ENCODE measurements at regions not wholly inside any gene's neighbourhood (a gene's known extent, or its start where the extent isn't known, plus 50 kb on each side); places are given as distances from the start of the nearest gene placed in this dataset.

DNA sequence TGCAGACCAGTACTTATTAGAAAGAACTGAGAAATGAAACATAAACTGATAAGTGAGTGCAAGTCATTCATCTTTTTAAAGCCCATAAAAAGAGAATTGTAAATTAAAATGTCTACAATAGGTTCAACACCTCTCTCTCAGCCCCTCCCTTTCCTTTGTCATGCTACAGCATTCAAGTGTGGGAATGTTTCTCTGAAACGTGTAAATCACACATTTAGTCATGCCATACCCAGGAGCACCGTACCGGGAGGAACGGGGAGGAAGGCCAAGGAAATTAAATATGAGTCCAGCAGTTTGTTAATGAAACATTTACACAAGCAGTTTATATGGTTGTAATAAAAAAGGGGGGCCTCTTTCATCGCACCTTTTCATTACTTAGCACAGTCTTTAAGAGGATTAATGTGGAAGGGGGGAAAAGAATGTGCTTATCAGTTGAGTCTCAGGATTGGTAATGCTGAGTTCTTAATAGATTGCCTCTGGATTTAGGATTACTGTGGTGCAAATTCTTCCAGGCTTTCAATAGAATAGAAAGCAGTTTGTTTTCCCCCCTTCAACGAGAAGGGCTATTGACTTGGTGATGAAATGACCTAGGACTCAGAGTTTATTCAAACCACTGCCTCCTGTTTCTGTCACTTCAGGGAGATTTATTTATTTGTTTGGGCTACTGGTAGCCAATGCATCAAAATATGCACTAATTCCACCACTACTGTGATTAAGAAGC, 176.0 kb upstream of the ZNF608 start:
- no peak for DNase-seq (ENCODE audit: low read depth, low spot score)

DNA sequence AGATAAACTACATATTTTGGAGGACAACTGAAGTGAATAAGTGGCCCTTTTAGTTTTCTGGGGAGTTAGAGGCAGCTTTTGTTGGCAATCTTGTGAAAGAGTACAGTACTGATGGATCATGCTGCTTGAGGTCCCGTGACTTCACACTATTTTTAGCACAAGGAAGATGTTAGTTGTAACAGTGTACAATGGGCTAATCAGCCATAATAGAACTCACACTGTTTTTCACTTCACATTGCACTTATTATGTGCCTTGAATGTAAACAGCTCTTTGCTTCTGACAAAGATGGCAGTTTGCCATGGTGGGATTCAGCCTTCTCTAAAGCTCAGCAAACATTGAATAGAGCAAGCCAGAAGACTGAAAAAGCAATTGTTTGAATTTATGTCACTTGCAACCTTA, 176.7 kb upstream of the ZNF608 start:
- no peak for DNase-seq (ENCODE audit: low read depth, low spot score)

DNA sequence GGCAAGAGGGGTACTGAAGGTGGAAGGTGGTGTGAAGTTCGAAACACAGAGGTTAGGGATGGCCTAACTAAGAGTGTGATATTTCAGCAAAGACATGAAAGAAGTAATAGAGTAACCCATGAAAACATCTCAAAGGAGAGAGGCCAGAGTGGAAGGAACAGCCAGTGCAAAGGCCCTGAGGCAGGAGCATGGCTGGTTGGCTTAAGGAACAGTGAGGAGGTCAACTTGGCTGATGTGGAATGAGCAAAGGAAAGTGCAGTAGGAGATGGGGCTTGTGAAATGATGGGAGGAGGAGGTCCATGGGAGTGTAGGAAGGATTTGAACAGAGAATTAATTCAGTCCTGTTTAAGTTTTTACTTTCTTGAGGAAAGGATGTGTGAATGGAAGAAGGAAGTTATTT, 178.3 kb upstream of the ZNF608 start:
- DNase-seq (ENCODE audit: low read depth, low spot score) = no peak

DNA sequence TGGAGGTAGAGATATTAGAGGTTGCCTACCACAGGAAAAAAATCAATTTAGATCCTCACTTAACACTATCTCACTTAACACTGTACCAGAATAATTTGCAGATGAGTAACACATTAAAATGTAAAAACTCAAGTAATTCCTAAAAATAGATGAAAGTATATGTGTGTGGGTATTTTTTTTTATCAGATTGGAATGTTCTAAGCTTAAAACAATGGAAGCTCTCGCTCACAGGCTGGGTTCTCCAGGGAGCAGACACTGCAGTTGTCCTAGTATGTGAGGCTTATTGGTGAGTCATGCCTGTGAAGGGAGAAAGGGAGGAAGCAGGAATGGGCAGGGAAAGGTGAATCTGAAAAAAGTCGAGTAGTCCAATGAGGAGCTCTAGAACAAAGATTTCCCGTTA, 181.3 kb upstream of the ZNF608 start:
- no peak for DNase-seq (ENCODE audit: low read depth, low spot score)

DNA sequence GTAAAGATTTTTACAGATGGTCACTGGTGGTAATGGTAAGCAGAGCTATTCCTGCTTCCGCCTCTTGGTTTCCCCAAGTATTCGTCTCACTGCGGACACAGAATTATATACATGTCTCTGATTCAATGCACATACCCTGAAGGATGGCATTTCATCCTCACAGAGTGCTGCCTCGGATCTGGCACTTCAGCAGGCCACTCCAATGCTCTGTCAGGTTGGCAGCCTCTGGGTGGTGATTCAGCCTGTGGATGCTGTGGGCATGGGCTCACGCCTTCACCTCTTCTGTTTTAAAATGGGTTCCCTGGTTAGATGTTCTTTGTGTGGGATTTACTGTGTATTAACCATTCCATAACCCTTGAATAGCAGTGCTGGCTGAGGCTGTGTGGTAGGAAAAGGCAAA, 182.6 kb upstream of the ZNF608 start:
- DNase-seq (ENCODE audit: low read depth, low spot score) = no peak

DNA sequence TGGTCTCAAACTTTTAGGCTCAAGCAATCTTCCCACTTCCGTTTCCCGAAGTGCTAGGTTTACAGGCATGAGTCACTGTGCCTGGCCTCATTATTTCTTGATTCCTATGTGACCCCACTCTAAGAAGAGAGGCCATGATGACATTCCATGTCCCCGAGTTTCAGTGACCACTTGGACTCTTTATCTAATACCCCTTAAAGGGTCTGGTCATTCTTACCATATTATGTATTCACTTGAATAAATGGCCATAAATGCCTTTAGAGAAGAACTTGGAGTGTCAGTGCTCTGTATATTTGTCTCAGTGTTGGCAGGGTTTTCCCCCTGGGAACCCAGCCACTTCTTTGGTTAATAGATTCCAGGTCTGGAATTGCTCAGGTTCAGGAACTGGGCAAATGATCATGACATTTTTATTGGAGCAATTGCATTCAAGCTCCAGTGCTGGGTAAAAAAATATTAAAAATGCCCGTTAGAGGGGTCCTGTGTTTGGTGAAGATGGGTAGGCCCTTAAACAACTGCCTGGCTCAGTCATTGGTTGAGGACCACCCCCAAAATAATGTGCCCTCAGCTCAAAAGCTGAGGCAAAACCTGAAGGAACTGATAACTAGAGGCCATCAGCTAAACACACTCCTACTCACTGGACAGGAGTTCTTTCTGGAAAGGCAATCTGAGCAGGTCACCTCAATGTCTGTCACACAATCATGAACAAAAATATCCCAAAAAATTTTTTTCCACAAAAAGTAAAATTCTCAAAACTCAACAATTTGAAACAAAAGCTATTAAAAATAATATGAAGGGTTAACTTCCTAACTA, 186.6 kb upstream of the ZNF608 start:
- DNase-seq (ENCODE audit: low read depth, low spot score) = no peak

DNA sequence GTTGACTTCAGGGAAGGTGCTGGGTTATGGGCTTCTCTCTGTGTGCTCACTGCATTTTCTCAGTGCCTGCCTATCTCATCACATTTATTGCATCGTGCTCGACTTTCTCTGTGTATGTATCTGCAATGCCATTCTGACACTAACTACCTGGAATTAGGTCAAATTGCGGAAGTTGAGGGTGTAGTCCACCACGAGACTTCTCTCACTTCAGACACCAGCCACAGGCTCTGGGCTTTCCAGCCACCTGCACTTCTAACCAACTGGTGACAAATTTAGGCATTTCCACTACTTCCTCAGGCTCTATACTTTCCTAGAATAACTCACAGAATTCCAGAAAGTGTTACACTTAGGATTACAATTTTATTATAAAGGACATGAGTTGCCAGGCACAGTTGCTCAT, 188.6 kb upstream of the ZNF608 start:
- no peak for DNase-seq (ENCODE audit: low read depth, low spot score)

DNA sequence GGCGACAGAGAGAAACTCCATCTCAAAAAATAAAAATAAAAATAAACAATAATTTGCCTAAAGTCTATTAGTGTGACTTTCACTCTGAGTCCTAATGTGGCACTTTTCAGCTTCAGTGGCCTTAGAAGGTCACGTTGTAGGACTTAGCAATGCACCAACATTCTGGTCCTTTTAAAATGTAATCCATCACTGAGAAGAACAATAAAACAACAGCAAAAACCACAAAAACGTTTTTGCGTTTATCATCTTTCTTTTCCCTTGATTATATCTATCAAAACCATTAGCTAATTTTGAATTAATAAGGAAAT, 190.1 kb upstream of the ZNF608 start:
- no peak for DNase-seq (ENCODE audit: low read depth, low spot score)

DNA sequence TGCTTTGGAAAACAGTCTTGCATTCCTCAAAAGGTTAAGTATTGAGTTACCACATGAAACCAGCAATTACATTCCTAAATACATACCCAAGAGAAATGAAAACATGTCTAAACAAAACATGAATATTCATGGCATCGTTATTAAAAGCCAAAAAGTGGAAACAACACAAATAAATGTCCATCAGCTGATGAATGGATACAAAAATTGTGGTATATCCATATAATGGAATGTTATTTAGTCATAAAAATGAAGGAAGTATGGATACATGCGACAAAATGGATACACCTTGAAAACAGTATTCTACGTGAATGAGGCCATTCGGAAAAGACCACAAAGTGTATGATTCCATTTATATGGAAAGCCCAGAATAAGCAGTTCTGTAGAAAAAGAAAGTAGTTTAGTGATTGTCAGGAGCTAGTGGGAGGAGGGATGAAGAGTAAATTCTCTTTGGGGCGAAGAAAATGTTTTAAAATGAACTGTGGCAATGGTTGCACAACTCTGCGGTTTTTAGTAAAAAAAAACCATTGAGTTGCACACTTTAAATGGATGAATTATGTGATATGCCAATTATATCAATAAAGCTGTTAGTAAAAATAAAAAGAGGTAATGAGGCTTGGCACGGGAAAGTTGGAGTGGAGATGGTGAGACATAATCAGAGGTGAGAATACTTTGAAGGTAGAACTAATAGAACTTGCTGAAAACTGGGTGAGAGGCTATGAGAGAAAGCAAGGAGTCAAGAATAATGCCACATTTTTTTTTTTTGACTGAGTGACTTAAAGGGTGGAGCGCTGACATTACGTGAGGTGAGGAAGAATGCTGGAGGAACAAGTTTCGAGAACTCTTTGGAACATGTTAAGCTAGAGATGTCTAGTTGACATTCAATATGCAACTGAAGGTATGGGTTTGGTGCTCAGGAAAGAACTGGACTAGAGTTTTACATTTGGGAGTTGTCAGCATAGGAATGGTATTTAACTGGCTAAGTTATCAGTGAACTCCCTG, 194.9 kb upstream of the ZNF608 start:
- DNase-seq (ENCODE audit: low read depth, low spot score) = no peak

DNA sequence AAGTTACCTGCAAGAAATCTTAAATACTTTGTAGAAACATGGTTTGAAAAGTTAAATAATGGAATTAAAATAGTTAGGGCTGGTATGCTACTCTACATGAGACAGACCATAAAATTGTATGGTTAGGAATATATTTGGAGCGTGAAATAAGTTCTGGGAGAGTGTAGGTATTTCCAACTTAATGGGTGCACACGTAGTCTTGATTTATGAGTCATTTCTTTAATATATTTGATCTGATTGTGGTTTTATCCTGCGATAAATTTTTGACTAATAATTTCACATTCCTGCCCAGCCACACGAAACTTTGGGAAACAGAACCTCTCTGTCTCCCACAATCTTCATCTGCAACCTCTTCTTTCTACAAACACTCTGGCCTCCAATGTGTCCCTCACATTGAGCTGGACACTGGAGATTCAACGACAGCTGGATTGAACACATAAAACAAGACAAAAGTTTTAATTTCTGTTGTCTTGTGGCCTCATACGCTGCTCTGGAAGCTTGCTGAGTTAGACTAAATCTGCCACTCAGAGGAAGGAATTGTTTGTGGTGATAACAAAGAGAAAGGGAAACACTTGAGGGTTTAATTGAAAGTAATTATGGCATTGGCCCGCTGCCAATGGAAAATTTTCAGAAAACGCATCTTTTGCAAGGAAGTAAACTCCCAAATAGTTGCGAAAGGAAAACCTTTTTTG, 201.8 kb upstream of the ZNF608 start:
- no peak for DNase-seq (ENCODE audit: low read depth, low spot score)

DNA sequence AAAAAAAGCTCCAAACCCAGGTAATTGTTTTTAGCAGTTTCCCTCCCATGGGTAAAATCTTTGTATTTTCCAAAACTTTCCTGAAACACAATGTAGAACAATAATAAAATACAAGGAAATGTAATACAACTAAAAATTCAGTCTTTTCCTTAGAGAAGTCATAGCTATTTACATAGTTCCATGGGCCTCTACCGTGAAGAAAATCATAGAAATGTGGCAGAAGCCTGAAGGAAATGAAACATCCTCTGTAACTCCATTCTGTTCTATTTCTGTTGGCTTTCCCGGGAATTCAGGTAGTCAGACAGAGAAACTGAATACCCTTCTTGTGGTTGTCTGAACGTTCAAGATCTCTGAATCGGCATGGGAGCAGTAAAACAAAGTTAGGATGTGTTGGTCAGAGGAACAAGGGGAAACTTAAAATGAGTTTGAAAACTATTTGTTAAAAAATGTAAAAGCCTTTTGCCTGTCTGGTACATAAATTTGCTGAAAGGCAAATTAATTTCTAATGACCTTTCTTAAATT, 202.4 kb upstream of the ZNF608 start:
- no peak for DNase-seq (ENCODE audit: low read depth, low spot score)

DNA sequence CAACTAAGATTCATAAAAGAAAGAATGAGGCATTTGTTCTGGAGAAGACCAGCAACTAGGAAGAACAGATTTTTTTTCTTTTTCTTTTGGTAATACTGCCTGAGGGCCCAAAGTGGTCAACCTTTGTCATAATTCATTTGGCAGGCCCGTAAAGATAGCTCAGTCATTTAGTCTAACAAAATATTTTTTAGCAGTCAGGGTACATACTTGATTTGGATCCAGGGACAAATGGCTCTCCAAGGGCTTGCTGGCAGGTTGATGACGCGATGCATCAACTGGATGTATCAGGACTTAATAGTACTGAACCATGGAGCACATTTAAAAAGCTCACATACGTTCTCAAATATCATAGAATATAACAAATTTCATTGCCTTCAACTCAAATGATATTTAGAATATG, 203.4 kb upstream of the ZNF608 start:
- no peak for DNase-seq (ENCODE audit: low read depth, low spot score)

DNA sequence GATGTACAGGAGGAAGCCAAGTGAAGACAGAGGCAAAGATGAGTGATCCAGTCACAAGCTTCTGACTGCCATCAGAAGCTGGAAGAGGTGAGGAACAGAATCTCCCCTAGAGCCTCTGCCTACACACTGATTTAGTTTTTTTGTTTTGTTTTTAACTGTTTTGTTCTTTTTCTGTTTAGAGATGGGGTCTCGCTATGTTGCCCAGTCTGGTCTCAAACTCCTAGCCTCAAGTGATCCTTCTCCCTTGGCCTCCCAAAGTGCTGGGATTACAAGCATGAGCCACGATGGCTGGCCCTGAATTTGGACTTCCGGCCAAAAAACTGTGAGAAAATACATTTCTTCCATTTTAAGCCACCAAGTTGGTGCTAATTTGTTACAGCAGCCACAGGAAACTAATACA, 204.7 kb upstream of the ZNF608 start:
- no peak for DNase-seq (ENCODE audit: low read depth, low spot score)

DNA sequence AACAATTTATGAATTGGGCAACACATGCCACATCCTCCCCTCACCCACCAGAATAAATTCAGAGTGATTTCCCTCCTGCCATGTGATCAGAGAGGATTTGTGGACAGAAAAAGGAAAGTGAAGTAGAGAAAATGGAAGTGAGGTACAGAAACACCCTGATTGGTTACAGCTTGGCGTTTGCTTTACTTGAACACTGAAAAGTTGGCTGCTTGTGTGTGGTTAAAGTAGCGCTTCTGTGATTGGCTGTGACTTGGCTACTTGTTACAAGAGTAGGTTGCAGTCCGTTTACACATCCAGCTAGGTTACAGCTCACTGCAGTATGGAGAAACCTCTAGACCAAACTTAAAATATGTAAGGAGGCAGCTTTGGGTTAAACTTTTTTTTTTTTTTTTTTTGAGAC, 205.2 kb upstream of the ZNF608 start:
- no peak for DNase-seq (ENCODE audit: low read depth, low spot score)

DNA sequence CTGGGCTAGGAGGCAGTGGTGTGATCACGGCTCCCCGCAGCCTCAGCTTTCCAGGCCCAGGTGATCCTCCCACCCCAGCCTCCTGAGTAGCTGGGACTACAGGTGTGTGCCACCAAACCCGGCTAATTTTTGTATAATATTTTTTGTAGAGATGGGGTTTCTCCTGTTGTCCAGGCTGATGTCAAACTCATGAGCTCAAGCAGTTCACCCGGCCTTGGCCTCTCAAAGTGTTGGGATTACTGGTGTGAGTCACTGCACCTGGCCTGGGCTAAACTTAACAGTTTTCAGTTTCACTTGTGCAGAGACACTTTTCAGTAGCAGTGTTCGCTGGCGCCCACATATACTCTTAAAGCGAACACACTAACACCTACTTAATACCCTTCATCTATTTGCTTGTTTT, 205.6 kb upstream of the ZNF608 start:
- no peak for DNase-seq (ENCODE audit: low read depth, low spot score)

DNA sequence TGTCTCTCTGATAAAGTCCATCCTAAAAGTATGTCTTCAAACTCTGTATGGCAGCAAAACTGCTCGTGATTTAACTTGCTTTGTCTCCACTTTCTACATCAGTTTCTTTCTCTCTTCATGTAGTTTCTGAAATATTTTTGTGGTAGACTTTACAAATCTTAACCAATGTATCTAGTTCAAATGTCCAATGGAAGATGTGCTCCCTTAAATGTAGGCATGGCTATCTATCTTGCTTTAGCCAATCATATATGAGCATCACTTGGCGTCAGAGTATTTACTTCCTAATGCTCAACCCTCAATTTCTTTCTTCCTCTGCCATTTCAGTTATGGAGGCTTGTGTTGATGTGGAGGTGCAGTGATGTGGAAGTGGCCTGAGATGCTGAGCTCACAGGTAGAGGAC, 206.1 kb upstream of the ZNF608 start:
- no peak for DNase-seq (ENCODE audit: low read depth, low spot score)

DNA sequence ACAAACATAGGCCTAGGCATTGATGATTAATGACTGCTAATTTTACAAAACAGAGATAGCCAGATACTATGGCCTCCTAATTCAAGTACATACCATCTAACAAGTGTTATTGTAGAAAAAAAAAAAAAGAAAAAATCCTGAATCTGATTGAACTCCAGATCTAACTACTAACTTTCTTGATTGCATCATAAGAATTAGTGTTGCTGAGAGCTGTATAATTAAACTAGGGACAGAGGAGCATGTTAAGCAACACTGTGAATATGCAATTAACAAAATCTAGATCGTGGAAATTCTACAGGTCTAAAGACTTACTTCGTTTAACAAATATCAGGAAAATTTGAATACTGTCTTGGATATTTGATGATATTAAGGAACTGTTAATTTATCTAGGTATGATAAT, 208.3 kb upstream of the ZNF608 start:
- DNase-seq (ENCODE audit: low read depth, low spot score) = no peak

DNA sequence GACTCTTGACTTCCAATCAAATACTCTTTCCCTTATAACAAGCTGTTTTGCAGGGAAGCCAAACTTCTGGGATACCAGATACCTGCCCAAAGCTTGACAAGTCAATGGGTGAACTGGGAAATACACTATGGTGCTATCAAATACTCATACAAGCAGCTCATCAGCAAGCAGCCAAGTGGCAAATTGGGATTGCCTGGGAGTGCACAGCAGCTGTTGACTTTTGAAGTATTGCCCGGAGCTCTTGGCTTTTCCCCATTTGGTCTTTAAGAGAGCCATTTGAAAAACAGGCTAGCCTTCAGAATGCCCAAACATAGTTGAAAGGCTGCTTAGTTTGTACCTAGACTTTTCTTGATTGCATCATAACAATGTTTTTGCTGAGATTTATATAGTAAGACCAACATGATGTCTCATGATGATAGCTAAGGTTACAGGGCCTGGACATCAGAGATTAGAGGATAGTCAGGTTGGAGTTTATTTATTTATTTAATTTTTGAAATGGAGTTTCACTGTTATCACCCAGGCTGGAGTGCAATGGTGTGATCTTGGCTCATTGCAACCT, 210.1 kb upstream of the ZNF608 start:
- no peak for DNase-seq (ENCODE audit: low read depth, low spot score)

DNA sequence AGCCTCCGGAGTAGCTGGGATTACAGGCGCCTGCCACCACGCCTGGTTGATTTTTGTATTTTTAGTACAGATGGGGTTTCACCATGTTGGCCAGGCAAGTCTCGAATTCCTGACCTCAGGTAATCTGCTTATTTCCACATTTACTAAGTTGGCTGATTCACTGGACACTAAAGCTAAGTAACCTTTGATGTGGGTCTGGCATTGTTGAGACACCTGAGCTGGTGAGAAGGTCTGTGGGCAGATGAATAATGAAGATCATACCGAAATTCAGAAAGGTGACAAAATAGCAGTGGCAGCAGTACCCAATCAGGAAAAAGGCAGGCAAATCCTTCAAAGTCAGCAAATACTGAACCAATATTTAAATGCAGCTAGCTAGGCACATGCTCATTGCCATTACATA, 210.6 kb upstream of the ZNF608 start:
- no peak for DNase-seq (ENCODE audit: low read depth, low spot score)

DNA sequence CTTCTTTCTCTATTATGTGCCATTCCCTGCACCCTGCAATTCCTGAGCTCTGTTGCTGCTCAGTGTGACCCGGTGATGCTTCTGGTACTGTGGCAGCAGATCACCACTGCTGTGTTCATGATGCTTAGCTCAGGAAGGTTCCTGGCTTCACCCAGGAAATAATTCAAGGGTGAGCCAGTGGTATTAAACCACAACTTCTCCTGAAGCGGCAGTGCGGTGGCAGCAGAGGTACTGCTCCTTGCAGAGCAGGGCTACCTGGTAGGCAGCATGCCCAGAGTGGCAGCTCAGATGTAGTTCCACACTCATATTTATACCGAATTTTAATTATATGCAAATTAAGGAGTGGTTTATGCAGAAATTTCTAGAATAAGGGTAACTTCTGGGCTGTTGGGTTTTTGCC, 213.8 kb upstream of the ZNF608 start:
- no peak for DNase-seq (ENCODE audit: low read depth, low spot score)

DNA sequence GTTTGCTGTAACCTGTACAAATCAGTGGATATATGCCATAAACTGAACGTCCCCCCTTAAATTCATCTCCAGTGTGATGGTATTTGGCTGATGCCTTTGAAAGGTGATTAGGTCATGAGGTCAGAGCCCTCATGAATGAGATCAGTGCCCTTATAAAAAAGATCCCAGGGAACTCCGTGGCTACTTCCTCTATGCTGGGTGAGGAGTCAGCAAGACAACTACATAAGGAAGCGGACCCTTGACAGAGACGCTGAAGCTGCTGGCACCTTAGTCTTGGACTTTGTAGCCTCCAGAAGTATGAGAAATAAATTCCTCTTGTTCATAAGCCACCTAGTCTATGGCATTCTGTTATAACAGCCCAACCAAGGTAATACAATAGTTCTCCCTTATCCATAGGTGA, 215.1 kb upstream of the ZNF608 start:
- DNase-seq (ENCODE audit: low read depth, low spot score) = no peak

Measured in activated CD4-positive, CD25-positive, alpha-beta regulatory T cell treated with anti-CD3 and anti-CD28 coated beads, Interleukin-2, amount 50 U/mL, for 16 hours (primary cell).